Renal pelvis (tissue), 1 donor: ENCODE measurements at regions not wholly inside any gene's neighbourhood (a gene's known extent, or its start where the extent isn't known, plus 50 kb on each side); places are given as distances from the start of the nearest gene placed in this dataset.
"Not testable (repeated sequence)": the region's sequence is repeated elsewhere in the genome, so short reads cannot be mapped to it uniquely, and the experiment has no call there.

Source experiments
- DNase-seq: peaks from one replicate; pipeline ENCODE4 v3.0.0-alpha.2; 2013

GRCh38 chr1:60950224-60951063 lies 131.9 kb upstream of the NFIA start:
- DNase-seq = no peak

- DNase-seq = no peak
Measured at GRCh38 chr1:60949826-60950197, 132.5 kb upstream of the NFIA start.

GRCh38 chr1:60949154-60949825 lies 133.1 kb upstream of the NFIA start:
- DNase-seq = no peak

- no peak for DNase-seq
Measured at GRCh38 chr1:60948486-60948885, 133.9 kb upstream of the NFIA start.

- no peak for DNase-seq
Measured at GRCh38 chr1:60947367-60947766, 135.0 kb upstream of the NFIA start.

GRCh38 chr1:60942896-60943638 lies 139.3 kb upstream of the NFIA start:
- no peak for DNase-seq

GRCh38 chr1:60942291-60942690 lies 140.1 kb upstream of the NFIA start:
- no peak for DNase-seq

GRCh38 chr1:60940685-60941084 lies 141.7 kb upstream of the NFIA start:
- not testable (repeated sequence) for DNase-seq

- DNase-seq = no peak
Measured at GRCh38 chr1:60937720-60938119, 144.6 kb upstream of the NFIA start.

GRCh38 chr1:60936591-60937342 lies 145.6 kb upstream of the NFIA start:
- no peak for DNase-seq

GRCh38 chr1:60936163-60936562 lies 146.2 kb upstream of the NFIA start:
- DNase-seq = no peak

GRCh38 chr1:60935599-60936110 lies 146.7 kb upstream of the NFIA start:
- no peak for DNase-seq

GRCh38 chr1:60930130-60930529 lies 152.2 kb upstream of the NFIA start:
- no peak for DNase-seq

- no peak for DNase-seq
Measured at GRCh38 chr1:60924964-60925798, 157.2 kb upstream of the NFIA start.

GRCh38 chr1:60924165-60924564 lies 158.2 kb upstream of the NFIA start:
- no peak for DNase-seq

GRCh38 chr1:60923389-60924087 lies 158.8 kb upstream of the NFIA start:
- DNase-seq = no peak

GRCh38 chr1:60922304-60922703 lies 160.1 kb upstream of the NFIA start:
- DNase-seq = no peak

GRCh38 chr1:60921175-60921574 lies 161.2 kb upstream of the NFIA start:
- DNase-seq = no peak

GRCh38 chr1:60920561-60920960 lies 161.8 kb upstream of the NFIA start:
- DNase-seq = no peak

- no peak for DNase-seq
Measured at GRCh38 chr1:60918867-60919266, 163.5 kb upstream of the NFIA start.
